GM12878 (cell line): ENCODE measurements at regions not wholly inside any gene's neighbourhood (a gene's known extent, or its start where the extent isn't known, plus 50 kb on each side); places are given as distances from the start of the nearest gene placed in this dataset.

Source experiments
- ATAC-seq: fragments of 200-7000 bp; cut with Tn5 transposase; 3 replicates; pipeline ENCODE4 v1.9.1; 2020; ENCODE audit warnings: mild to moderate bottlenecking, moderate library complexity
- BruUV-seq: library from RNA; stranded (reverse); fragments of 400-500 nt; replicated peaks from 2 replicates; lab custom pipeline; 2021; lab: Mats Ljungman, UMichigan
- CTCF ChIA-PET: fragments of 300-600 bp; sonication (Branson Sonifier 250); formaldehyde crosslinking; extraction: SDS; loops from one replicate; lab custom pipeline; 2021; ENCODE audit warnings: inconsistent platforms; lab: Yijun Ruan, JAX
- POLR2A ChIA-PET: fragments of 350-600 bp; formaldehyde crosslinking; extraction: SDS; loops from one replicate; lab custom pipeline; 2021; ENCODE audit warnings: inconsistent platforms; lab: Charles Lee
- RAD21 ChIA-PET: fragments of 300-600 bp; sonication (Branson Sonifier 250); formaldehyde crosslinking; loops from one replicate; lab custom pipeline; 2023; ENCODE audit warnings: antibody characterized with exemption; ENCODE audit not compliant: unreplicated experiment; lab: Charles Lee
- SMC1A ChIA-PET: fragments of 300-600 bp; sonication (Branson Sonifier 250); formaldehyde crosslinking; loops from one replicate; lab custom pipeline; 2023; ENCODE audit not compliant: unreplicated experiment, uncharacterized antibody; lab: Charles Lee
- DNase-seq: peaks from one replicate; pipeline ENCODE4 v3.0.0-alpha.2; 2011; ENCODE audit warnings: low read depth, low spot score
- FAIRE-seq: peaks from 3 replicates; lab custom pipeline; 2011; peaks lifted over from hg19 to GRCh38; lab: Jason Lieb, UNC
- H2AFZ ChIP-seq: 2 replicates; pipeline ENCODE4 v1.6.0; 2011; ENCODE audit warnings: low read depth, low read length, control low read depth; ENCODE audit not compliant: control insufficient read depth
- H3K27ac ChIP-seq: 2 replicates; pipeline ENCODE4 v1.5.1; 2011; ENCODE audit warnings: control low read depth; ENCODE audit not compliant: control insufficient read depth, insufficient read depth
- H3K27me3 ChIP-seq, 2 experiments: replicated peaks in 1 of 2; 2 replicates each; pipeline versions ENCODE4 v1.6.0 to v1.6.1; 2011; ENCODE audit warnings: low read length in 1 of 2; ENCODE audit not compliant: control insufficient read depth in 2 of 2, insufficient read depth in 2 of 2
- H3K36me3 ChIP-seq, 2 experiments: 2 replicates each; pipeline ENCODE4 v1.5.1; 2011; ENCODE audit warnings: low read length in 1 of 2; ENCODE audit not compliant: control insufficient read depth in 2 of 2, insufficient read depth in 2 of 2
- H3K4me1 ChIP-seq: 2 replicates; pipeline ENCODE4 v1.6.1; 2011; ENCODE audit warnings: mild to moderate bottlenecking, low read length, moderate library complexity, mixed read lengths; ENCODE audit not compliant: control insufficient read depth, insufficient read depth
- H3K4me2 ChIP-seq: 2 replicates; pipeline ENCODE4 v1.6.0; 2011; ENCODE audit warnings: control low read depth; ENCODE audit not compliant: control insufficient read depth, insufficient read depth
- H3K4me3 ChIP-seq: fragments of 200-600 bp; sonication (generic); 2 replicates; pipeline ENCODE4 v1.5.1; 2016
- H3K79me2 ChIP-seq: 2 replicates; pipeline ENCODE4 v1.6.0; 2011; ENCODE audit warnings: low read length; ENCODE audit not compliant: control insufficient read depth, insufficient read depth
- H3K9ac ChIP-seq: 2 replicates; pipeline ENCODE4 v1.8.0; 2011; ENCODE audit warnings: low read length, control low read depth, mixed read lengths; ENCODE audit not compliant: control insufficient read depth, insufficient read depth
- H3K9me3 ChIP-seq: replicated peaks from 3 replicates; pipeline ENCODE4 v1.5.1; 2011; ENCODE audit warnings: mild to moderate bottlenecking, low read length; ENCODE audit not compliant: control insufficient read depth, insufficient read depth
- H4K20me1 ChIP-seq: 2 replicates; pipeline ENCODE4 v1.6.0; 2011; ENCODE audit not compliant: control insufficient read depth, insufficient read depth
- CHD1 ChIP-seq: IDR thresholded peaks from 2 replicates; pipeline ENCODE4 v1.6.1; 2012; ENCODE audit warnings: low read depth, low read length, improper control_type of control experiment
- IKZF2 ChIP-seq, 2 experiments: fragments of 450-650 bp; IDR thresholded peaks; 2 replicates each; pipeline ENCODE4 v1.6.1; 2017; ENCODE audit warnings: mild to moderate bottlenecking in 2 of 2, moderate library complexity in 2 of 2
- JUNB ChIP-seq: IDR thresholded peaks from 2 replicates; pipeline ENCODE4 v1.6.1; 2016; ENCODE audit warnings: antibody characterized with exemption, mild to moderate bottlenecking
- KAT2A ChIP-seq: conservative IDR thresholded peaks from 2 replicates; pipeline ENCODE4 v1.6.1; 2011; ENCODE audit warnings: low read depth, low read length; ENCODE audit not compliant: control insufficient read depth
- NR2C1 ChIP-seq: fragments of 450-650 bp; IDR thresholded peaks from 2 replicates; pipeline ENCODE4 v1.6.1; 2017; ENCODE audit warnings: antibody characterized with exemption, mild to moderate bottlenecking, moderate library complexity
- NRF1 ChIP-seq: conservative IDR thresholded peaks from 2 replicates; pipeline ENCODE4 v1.6.1; 2011; ENCODE audit warnings: mild to moderate bottlenecking, low read depth, low read length, improper control_type of control experiment
- POLR2A ChIP-seq: IDR thresholded peaks from 2 replicates; pipeline ENCODE4 v1.6.1; 2011; ENCODE audit warnings: low read depth, mild to moderate bottlenecking, low read length
- RCOR1 ChIP-seq: conservative IDR thresholded peaks from 2 replicates; pipeline ENCODE4 v1.6.1; 2012; ENCODE audit warnings: low read depth, low read length, improper control_type of control experiment
- SIN3A ChIP-seq: IDR thresholded peaks from 2 replicates; pipeline ENCODE4 v1.6.1; 2012; ENCODE audit warnings: low read depth, low read length, improper control_type of control experiment
- SMC3 ChIP-seq: IDR thresholded peaks from 2 replicates; pipeline ENCODE4 v1.6.1; 2011; ENCODE audit warnings: low read length, improper control_type of control experiment, borderline replicate concordance
- TCF3 ChIP-seq: IDR thresholded peaks from 2 replicates; pipeline ENCODE4 v1.6.1; 2012; ENCODE audit warnings: low read depth, mild to moderate bottlenecking, low read length, borderline replicate concordance; ENCODE audit not compliant: insufficient read depth
- YY1 ChIP-seq: IDR thresholded peaks from 2 replicates; pipeline ENCODE4 v1.6.1; 2011; ENCODE audit warnings: low read depth, mild to moderate bottlenecking, low read length
- WGBS: methylation state at CpG from one replicate; pipeline ENCODE4 v1.1.6; 2016; ENCODE audit warnings: low lambda C conversion rate; ENCODE audit not compliant: insufficient replicate concordance, insufficient coverage; ENCODE audit errors: missing lambda C conversion rate; 5-methylcytosine and 5-hydroxymethylcytosine counted together
- in situ Hi-C: fragments of 300-500 bp; cut with MboI; formaldehyde crosslinking; loops from 9 replicates; pipeline ENCODE4 v1.14.3; 2018; ENCODE audit warnings: mixed read lengths
- intact Hi-C: fragments of 100-400 bp; cut with micrococcal nuclease; formaldehyde crosslinking; loops from one replicate; pipeline ENCODE4 v1.14.2; 2022; ENCODE audit not compliant: unreplicated experiment
- TF ChIP-seq, protein P1 (sequence below): fragments of 450-650 bp; IDR thresholded peaks from 2 replicates; pipeline ENCODE4 v1.6.1; 2016; ENCODE audit warnings: mild to moderate bottlenecking, moderate library complexity, borderline replicate concordance
- TF ChIP-seq, protein P2 (sequence below): fragments of 450-650 bp; IDR thresholded peaks from 2 replicates; pipeline ENCODE4 v1.6.1; 2018; ENCODE audit warnings: mild to moderate bottlenecking, low read depth, moderate library complexity; ENCODE audit not compliant: partially characterized antibody

DNA sequence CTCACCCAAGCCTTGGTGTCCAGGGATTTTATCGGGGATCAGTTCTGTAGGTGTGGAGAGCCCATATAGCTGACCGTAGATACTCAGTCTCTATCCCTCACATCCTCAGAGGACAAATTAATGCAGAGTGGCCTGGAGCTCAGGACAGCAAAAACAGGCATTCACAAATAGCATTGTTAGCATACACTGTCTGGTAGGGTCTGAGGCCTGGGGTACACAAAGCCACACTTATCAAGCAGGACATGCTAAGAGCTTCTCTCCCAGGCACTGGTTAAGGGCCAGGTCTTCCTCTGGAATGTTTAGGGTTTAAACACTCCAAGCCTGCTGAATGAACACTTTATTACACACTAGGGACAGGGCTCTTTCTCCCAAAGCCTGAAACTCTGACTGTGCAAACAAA, 253.2 kb downstream of the NEDD1 start:
- FAIRE-seq, result no peak
- no TSS peak for BruUV-seq
- Histone ChIP-seq H3K27me3 (no peaks in the 10 kb centered on the region), H3K27ac (no peak overlapping the region), H4K20me1 (no peaks in the 10 kb centered on the region), H3K9ac (no peak overlapping the region), H3K4me2 (no peak overlapping the region), H3K4me3 (no peak overlapping the region), H3K79me2 (no peaks in the 10 kb centered on the region), H3K9me3 (no peaks in the 10 kb centered on the region), H3K4me1 (no peaks in the 10 kb centered on the region)
- ChIA-PET CTCF (interaction anchor here (0.8 kb wide), 1 partner anchor 9 kb away, joined by 4 read pairs; no protein-coding TSS in a partner anchor), SMC1A (no interaction called here)
- in situ Hi-C loops, result no loop called here
- intact Hi-C loops, result no loop called here
- no peak for TF ChIP-seq SIN3A
- no peak for TF ChIP-seq YY1
- TF ChIP-seq NRF1, result no peak
- no peak for TF ChIP-seq CHD1
- TF ChIP-seq TCF3, result no peak
- TF ChIP-seq SMC3, result no peak
- TF ChIP-seq, protein P1, sequence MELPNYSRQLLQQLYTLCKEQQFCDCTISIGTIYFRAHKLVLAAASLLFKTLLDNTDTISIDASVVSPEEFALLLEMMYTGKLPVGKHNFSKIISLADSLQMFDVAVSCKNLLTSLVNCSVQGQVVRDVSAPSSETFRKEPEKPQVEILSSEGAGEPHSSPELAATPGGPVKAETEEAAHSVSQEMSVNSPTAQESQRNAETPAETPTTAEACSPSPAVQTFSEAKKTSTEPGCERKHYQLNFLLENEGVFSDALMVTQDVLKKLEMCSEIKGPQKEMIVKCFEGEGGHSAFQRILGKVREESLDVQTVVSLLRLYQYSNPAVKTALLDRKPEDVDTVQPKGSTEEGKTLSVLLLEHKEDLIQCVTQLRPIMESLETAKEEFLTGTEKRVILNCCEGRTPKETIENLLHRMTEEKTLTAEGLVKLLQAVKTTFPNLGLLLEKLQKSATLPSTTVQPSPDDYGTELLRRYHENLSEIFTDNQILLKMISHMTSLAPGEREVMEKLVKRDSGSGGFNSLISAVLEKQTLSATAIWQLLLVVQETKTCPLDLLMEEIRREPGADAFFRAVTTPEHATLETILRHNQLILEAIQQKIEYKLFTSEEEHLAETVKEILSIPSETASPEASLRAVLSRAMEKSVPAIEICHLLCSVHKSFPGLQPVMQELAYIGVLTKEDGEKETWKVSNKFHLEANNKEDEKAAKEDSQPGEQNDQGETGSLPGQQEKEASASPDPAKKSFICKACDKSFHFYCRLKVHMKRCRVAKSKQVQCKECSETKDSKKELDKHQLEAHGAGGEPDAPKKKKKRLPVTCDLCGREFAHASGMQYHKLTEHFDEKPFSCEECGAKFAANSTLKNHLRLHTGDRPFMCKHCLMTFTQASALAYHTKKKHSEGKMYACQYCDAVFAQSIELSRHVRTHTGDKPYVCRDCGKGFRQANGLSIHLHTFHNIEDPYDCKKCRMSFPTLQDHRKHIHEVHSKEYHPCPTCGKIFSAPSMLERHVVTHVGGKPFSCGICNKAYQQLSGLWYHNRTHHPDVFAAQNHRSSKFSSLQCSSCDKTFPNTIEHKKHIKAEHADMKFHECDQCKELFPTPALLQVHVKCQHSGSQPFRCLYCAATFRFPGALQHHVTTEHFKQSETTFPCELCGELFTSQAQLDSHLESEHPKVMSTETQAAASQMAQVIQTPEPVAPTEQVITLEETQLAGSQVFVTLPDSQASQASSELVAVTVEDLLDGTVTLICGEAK, result no peak
- no peak for TF ChIP-seq POLR2A
- no peak for TF ChIP-seq KAT2A
- no peak for TF ChIP-seq JUNB
- no peak for TF ChIP-seq RCOR1
- TF ChIP-seq IKZF2 (IDR thresholded peaks at IDR 0.05), result no peak
- TF ChIP-seq NR2C1, result no peak
- TF ChIP-seq, protein P2, sequence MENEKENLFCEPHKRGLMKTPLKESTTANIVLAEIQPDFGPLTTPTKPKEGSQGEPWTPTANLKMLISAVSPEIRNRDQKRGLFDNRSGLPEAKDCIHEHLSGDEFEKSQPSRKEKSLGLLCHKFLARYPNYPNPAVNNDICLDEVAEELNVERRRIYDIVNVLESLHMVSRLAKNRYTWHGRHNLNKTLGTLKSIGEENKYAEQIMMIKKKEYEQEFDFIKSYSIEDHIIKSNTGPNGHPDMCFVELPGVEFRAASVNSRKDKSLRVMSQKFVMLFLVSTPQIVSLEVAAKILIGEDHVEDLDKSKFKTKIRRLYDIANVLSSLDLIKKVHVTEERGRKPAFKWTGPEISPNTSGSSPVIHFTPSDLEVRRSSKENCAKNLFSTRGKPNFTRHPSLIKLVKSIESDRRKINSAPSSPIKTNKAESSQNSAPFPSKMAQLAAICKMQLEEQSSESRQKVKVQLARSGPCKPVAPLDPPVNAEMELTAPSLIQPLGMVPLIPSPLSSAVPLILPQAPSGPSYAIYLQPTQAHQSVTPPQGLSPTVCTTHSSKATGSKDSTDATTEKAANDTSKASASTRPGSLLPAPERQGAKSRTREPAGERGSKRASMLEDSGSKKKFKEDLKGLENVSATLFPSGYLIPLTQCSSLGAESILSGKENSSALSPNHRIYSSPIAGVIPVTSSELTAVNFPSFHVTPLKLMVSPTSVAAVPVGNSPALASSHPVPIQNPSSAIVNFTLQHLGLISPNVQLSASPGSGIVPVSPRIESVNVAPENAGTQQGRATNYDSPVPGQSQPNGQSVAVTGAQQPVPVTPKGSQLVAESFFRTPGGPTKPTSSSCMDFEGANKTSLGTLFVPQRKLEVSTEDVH, result no peak
- TF ChIP-seq, all 136 proteins: peak for 0
- Histone ChIP-seq H2AFZ (no peak overlapping the region), H3K36me3 (no peaks in the 10 kb centered on the region)
- WGBS, result 25% methylated on average over 2 of the region's 2 CpGs
- POLR2A ChIA-PET, result no interaction called here
- DNase-seq, result no peak
- RAD21 ChIA-PET, result no interaction called here
- ATAC-seq, result no peak
